ENCODE measurements at regions not wholly inside any gene's neighbourhood (a gene's known extent, or its start where the extent isn't known, plus 50 kb on each side); places are given as distances from the start of the nearest gene placed in this dataset.

GRCh38 chr10:91061187-91061586, 140.3 kb upstream of the ANKRD1 start:
- no peak for TF ChIP-seq CTCF (conservative IDR thresholded peaks at IDR 0.05; ENCODE audit: low read depth, low read length)
- DNase-seq (ENCODE audit: low read depth), result no peak
- H3K4me3 ChIP-seq (ENCODE audit: low read depth, low read length), result no peak overlapping the region

- DNase-seq (ENCODE audit: low read depth), result peak; percentile 5
- TF ChIP-seq CTCF (conservative IDR thresholded peaks at IDR 0.05; ENCODE audit: low read depth, low read length), result no peak
- no peak overlapping the region for H3K4me3 ChIP-seq (ENCODE audit: low read depth, low read length)
Observed at GRCh38 chr10:91061608-91062007, 140.7 kb upstream of the ANKRD1 start.

GRCh38 chr10:91062091-91062490, 141.2 kb upstream of the ANKRD1 start:
- no peak for TF ChIP-seq CTCF (conservative IDR thresholded peaks at IDR 0.05; ENCODE audit: low read depth, low read length)
- DNase-seq (ENCODE audit: low read depth), result no peak
- H3K4me3 ChIP-seq (ENCODE audit: low read depth, low read length), result no peak overlapping the region

GRCh38 chr10:91071786-91072185, 148.7 kb upstream of the PCGF5 start:
- no peak for DNase-seq (ENCODE audit: low read depth)
- no peak for TF ChIP-seq CTCF (conservative IDR thresholded peaks at IDR 0.05; ENCODE audit: low read depth, low read length)
- H3K4me3 ChIP-seq (ENCODE audit: low read depth, low read length), result no peak overlapping the region

- no peak overlapping the region for H3K4me3 ChIP-seq (ENCODE audit: low read depth, low read length)
- TF ChIP-seq CTCF (conservative IDR thresholded peaks at IDR 0.05; ENCODE audit: low read depth, low read length), result no peak
- DNase-seq (ENCODE audit: low read depth), result no peak
Observed at GRCh38 chr10:91073286-91073979, 147.0 kb upstream of the PCGF5 start.

GRCh38 chr10:91076991-91077548, 143.4 kb upstream of the PCGF5 start:
- no peak for TF ChIP-seq CTCF (conservative IDR thresholded peaks at IDR 0.05; ENCODE audit: low read depth, low read length)
- H3K4me3 ChIP-seq (ENCODE audit: low read depth, low read length), result no peak overlapping the region
- no peak for DNase-seq (ENCODE audit: low read depth)

- DNase-seq (ENCODE audit: low read depth), result peak; percentile 6
- no peak for TF ChIP-seq CTCF (conservative IDR thresholded peaks at IDR 0.05; ENCODE audit: low read depth, low read length)
- H3K4me3 ChIP-seq (ENCODE audit: low read depth, low read length), result no peak overlapping the region
Observed at GRCh38 chr10:91077549-91078071, 142.9 kb upstream of the PCGF5 start.
